NCI-H2196 treated with DMSO at 0.1 percent for 48 hours (cell line): ENCODE measurements at regions not wholly inside any gene's neighbourhood (a gene's known extent, or its start where the extent isn't known, plus 50 kb on each side); places are given as distances from the start of the nearest gene placed in this dataset.

Experiments used
- DNase-seq: peaks from one replicate; lab custom pipeline; 2025; ENCODE audit not compliant: unreplicated experiment; lab: John Stamatoyannopoulos, UW

DNA sequence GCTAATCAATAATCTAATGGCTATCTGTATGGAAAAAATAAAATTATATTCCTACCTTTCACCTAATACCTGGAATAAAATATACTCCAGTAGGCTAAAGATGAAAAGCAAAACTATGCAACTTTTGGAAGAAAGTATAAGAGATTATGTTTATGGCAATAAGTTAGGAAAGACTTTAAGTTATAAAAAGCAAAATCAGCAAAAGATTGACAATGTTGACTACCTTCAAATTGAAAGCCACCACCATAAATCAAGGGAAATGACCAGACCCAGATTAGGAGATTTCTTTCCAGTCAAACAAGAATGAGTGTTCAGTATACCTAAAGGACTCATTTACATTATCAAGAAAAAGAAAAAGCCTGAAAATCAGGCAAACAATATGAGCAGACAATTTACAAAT lies 159.1 kb upstream of the ZBED5 start:
- no peak for DNase-seq

DNA sequence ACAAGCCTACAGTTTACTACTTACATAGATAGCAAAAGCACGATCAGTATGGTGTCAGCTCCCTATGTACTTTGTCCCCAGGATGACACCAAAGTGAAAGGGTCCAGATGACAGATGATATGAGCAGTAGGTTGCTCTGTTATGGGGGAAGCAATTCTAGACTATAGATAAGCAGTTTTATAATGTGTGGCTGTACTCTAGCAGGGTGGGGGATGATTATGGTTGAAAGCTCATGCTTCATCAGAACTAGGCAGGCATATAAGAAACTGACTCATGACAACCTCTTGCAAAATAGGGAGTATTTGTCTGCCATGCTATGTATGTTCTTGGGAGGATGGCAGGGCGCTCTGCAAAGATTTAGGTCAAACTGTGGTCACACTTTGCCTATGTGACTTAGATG lies 158.2 kb upstream of the ZBED5 start:
- DNase-seq, result no peak

DNA sequence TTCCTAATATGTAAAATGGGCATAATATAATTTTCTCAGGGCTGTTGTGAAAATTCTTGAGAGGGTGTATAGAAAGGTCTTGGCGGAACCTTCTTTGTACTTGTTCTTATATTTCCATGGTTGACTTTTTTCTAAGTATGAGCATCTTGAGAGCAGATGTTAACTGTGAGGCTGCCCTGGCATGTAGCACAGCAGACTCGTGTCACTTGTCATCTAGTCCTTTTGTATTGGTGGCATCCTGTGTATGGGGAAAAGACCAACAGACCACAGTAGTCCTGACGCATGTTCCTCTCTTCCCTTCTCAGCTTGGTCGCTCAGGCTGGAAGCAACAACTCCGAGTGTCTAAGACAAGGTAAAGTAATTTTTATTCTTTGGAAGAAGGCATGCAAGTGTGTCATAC lies 153.8 kb upstream of the ZBED5 start:
- no peak for DNase-seq

DNA sequence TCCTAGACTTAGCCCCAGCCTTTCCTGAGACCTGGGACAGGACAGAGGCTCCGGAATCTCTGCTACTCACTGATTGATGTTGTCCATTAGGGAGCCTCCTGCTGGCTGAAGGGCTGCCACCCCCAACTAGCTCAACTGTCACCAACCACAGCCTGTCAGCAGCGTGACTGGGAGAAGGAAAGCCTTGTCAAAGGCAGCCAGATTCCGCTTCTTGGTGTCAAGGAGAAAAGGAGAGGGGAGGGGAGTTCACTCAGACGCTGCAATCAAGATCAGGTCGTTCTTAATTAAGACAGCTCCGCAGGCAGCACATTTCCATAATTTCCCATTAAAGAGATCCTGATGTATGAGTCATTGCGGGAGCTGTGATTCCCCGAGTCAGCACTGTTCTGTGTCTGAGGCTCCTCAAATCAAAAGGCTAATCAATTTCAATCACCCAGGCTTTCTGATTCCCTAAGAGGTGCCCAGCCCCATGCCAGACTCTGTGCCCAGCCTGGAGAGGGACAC lies 152.8 kb upstream of the ZBED5 start:
- no peak for DNase-seq

DNA sequence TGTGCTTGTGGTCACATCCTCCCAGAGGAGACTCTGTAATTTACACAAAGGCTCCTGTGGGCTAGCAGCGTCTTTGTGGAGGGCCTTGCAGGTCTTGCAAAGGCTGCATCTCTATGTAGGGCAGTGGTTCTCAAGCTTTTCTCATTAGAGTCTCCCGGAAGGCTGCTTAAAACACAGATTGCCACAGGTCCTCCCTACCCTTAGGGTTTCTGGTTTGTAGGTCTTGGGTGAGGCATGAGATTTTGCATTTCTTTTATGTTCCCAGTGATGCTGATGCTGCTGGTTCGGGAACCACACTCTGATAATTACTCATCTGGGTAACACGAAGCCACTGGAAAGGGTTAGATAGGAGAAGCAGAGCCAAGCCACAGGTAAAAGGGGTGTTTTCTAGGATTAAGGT lies 151.3 kb upstream of the ZBED5 start:
- DNase-seq, result no peak

DNA sequence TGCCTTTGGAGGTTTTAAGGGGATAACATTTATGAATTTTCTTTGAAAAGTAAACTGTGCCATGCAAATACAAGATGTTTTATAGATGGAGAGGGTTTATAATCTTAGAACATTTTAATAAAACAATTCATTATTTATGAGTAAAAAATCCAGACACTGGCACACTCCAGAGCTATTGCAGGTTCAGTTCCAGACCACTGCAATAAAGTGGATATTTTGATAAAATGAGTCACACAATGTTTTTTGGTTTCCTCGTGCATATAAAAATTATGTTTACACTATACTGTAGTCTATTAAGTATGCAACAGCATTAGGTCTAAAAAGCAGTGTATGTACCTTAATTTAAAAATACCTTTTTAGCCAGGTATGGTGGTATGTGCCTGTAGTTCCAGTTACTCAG lies 146.2 kb upstream of the ZBED5 start:
- DNase-seq, result no peak

DNA sequence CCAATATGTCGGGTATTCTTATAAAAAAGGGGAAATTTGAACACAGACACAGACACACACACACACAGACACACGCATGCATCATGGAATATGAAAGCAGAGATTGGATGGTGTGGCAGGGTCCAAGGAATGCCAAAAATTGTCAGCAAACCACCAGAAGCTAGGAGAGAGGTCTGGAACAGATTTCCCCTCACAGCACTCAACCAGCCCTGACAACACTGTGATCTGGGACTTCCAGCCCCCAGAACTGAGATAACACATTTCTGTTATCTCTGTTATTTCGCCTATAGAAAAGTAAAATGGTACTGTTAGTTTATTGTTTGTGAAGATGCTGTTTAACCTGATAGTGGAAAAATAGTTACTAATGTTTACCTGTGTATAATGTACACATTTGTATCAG lies 145.4 kb upstream of the ZBED5 start:
- DNase-seq, result no peak

DNA sequence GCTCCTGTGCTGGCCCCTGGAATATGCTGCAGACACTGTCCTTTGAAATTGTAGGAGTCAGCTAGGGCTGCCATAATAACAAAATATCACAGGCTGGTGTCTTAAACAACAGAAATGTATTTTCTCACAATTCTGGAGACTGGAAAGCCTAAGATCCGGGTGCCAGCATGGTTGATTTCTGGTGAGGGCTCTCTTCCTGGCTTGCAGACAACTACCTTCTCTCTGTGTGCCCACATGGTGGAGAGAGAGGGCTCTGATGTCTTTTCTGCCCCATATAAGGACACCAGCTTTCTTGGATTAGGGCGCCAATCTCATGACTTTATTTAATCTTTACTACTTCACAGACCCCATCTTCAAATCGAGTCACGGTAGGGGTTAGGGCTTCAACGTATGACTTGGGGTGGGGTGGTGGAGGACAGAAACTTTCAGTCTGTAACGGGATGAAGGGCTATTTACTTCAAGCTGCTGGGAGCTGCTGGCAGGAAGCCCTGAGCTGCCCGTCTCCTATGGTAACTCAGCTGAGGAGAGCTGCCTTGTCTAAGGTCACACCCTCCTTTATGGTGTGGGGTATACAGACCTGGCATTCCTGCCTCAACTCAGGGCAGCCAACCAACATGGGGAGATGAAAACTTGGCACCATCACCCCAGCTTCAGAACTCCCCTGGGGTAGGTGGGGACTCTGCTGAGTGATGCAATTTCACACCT lies 142.9 kb upstream of the ZBED5 start:
- no peak for DNase-seq

DNA sequence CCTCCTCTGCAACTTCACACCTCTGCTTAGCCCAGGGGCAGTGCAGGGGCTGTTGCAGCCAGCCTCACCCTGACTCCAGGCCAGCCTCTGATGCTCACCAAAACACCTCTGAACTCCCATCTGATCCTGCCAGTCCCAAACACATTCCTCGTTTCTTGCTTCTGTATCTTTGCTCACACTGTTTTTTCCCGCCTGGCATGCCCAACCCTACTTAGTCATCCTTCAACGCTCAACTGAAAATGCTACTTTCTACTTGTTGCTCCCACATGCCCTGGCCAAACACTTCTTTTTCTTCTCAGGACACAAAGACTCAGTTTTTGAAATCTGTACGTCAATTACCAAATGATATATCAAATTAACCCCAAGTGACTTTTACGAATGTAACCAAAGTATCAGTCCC lies 140.8 kb upstream of the ZBED5 start:
- DNase-seq, result no peak

DNA sequence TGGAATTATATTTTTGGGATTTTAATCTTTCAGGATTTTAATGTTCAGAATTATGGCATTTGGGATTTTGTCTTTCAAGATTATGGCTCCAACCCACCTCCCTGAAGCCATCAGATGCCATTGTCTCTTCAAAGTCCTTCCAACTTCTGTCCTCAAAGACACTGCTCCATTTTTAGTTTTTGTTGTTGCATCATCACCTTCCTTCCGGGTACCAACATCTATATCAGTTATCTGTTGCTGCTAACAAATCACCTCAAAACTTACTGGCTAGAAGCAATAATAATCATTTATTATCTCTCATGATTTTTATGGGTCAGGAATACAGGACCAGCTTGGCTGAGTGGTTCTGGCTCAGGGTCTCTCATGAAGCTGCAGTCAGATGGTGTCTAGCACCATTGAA lies 138.8 kb upstream of the ZBED5 start:
- DNase-seq, result no peak

DNA sequence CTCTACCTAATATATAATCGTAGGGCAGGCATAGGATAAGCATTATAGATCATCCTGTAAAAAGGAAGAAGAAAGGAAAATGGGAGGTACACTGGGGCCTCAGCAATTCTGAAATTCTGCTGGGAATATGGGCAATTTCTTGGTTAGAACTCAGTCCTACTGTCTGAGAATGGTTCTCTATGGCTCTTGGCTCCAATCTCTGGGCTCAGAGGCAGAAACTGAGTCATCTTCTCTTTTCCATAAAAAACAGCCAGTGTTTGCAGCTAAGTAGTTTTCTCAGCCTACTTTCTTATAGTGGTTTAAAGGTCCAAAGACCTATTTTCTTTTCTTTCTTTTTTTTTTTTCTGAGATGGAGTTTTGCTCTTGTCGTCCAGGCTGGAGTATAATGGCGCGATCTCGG lies 135.8 kb upstream of the ZBED5 start:
- DNase-seq, result no peak

DNA sequence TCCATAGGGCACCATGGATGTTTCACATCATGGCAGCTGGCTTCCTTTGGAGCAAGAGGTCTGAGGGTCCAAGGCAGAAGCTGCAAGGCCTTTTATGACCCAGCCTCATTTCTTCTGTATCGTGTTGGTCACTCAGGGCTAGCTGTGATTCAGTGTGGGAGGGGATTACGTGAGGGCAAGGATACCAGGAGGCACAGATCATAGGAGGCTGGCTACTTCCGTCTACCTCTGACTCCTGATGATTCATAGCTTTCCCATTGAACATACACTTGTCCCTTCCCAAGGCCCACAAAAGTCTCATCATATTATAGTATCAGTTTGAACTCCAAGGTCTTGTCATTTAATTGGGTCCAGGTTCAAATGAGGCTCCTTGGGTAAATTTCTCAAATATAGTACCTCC lies 135.3 kb upstream of the ZBED5 start:
- DNase-seq, result no peak

DNA sequence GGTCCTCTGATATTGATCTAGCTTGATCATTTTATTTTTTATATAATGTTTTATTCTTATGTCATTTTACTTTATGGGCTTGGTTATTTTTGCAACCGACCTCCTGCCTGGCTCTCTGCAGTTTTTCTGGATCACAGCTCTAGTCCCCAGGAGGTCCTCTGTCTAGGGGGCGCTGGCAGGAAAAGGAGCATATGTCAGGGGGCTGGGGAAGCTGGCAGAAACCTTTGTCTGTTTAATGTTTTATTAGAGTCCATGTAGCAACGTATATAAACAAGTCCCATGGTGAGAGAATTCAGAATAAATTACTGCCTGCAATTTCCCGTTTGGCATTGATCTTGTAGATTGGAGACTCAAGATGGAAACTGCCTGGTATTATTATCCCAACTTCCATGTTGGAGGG lies 133.5 kb upstream of the ZBED5 start:
- DNase-seq, result no peak

DNA sequence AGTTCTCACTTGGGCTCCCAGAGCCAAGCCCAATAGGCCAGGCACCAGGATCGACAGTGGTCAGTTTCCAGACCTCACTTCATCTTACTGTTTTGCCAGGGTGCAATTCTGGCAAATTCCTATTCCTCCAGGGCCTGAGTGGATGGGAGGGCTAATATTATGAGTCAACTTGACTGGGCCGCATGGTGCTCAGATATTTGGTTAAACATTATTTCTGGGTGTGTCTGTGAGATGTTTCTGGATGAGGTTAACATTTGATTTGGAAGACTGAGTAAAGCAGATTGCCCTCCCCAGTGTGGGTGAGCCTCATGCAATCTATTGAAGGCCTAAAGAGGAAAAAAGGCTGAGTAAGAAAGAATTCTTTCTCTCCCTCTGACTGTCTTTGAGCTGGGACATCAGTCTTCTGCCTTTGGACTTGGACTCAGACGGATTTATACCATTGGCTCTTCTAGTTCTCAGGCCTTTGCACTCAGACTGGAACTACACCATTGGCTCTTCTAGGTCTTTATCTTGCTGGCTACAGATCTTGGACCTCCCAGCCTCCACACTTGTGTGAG lies 132.9 kb upstream of the ZBED5 start:
- no peak for DNase-seq

DNA sequence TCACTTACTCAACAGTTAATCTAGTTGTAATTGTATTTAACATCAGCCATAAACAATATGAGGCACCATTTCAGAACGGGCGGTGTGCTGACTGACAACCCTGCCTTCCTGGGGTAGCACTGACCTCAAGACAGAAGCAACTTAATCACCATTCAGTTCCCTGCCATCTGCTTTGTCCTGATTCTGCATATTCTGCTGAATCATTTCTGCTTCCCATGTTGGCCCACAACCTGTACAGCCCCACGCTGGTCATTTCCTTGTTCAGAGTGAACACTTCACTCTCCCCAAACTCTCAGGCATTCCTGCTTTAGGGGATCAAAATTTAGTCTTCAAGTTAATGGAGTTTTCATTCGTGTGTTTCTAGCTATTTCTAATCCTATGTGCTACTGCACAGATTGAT lies 132.3 kb upstream of the ZBED5 start:
- DNase-seq, result no peak

DNA sequence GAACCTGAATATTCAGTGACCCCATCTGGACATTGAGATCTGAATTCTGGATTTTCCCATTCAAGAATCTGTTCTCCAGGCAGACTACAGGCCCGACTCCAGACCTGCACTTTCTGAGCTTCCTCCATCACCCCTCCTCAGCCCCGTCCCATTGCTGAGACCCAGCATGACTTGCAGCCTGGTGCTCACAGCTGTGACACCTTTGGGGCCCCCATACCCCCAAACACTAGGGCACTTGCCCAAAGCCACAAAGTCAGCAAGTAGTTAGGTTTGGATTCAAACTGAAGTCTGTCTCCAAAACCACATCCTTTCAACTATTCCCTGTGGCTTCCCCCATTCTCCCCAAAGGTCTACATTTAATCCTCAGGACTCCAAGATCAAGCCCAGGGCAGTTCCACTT lies 128.2 kb upstream of the ZBED5 start:
- no peak for DNase-seq

DNA sequence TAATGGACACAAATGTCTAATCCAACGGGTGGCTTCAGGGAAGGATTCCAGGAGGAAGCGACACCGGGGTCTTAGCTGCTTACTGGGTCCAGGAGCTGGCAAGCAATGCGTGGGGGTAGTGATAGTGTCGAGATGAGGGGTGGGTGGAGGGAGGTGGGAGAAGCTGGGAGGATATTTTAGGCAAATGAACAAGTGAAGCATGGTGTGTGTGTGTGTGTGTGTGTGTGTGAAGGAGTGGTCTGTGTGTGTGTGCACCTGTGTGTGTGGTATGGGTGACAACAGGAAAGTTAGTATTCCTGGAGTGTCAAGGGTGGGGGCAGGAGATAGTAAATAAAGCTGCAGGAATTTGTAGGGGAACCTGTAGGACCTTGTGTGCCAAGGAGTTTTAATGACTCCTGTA lies 126.9 kb upstream of the ZBED5 start:
- DNase-seq, result no peak

DNA sequence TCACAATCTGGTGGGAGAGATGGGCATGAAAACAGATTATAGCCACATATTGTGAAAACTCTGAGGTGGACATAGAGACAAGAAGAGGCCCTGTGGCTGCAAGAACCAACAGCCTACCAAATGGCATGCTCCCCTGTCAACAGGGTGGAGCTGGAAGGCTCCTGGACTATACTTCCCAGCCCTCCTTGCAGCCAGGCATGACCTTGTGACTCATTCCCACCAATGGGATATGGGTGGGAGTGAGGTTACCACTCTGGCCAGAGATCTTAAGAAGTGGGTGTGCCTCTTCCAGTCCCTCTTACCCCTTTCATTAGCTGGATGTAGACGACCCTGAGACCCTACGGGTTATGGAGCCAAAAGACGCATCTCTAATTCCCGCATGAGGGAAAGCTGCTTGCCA lies 126.4 kb upstream of the ZBED5 start:
- DNase-seq, result no peak

DNA sequence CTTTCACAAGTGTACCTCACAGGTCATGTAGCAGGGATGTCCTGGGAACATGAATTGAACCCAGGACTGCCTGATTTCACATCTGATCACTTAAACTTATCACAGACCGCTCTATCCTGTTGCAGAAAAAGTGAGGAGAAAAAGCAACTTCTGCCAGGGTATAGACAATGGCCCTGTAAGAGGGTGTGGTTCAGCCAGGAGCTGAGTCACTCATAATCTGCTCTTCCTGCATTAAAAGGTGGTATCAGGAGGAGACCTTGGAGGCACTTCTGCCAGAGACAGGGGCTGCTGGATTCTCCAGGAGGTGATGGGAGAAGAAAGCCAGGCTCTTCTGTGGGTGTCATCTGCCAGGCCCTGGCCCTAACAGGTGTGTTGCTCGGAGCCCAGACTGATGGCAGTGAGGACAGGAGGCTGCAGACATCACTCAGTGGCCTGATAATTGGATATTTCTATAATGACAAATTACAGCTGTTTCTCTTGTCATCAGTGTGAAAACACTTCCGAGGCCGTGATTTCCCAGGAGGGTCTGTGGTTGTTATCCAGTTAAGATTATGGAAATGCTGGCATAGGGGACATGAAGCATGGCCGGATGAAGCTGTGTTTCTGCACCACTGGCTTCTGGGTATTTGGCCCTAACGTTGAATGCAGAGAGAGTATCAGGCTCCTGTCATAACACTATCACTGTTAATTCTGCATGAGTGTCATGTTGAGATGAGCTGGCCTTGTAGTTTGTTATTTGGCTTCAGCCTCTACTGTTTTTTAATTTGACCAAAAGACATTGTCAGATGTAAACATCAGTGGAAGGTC lies 125.1 kb upstream of the ZBED5 start:
- no peak for DNase-seq

DNA sequence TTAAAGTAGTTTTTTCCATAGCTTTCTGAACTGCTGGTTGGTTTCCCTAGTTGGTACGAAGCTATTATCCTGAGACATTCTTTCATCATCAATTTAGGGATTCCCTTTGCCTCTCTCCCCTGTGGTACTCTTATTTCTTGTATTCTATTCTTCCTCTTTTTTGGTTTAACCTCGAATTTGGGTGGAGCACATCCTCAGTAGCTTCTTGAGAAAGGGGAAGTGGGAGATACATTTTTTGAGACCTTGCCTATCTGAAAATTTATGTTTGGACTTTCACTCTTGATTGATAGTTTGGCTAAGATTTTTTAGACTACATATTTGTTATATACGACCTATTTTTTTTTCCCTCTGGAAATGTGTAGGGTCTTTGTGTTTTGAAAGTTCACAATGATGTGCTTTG lies 121.7 kb upstream of the ZBED5 start:
- DNase-seq, result no peak

DNA sequence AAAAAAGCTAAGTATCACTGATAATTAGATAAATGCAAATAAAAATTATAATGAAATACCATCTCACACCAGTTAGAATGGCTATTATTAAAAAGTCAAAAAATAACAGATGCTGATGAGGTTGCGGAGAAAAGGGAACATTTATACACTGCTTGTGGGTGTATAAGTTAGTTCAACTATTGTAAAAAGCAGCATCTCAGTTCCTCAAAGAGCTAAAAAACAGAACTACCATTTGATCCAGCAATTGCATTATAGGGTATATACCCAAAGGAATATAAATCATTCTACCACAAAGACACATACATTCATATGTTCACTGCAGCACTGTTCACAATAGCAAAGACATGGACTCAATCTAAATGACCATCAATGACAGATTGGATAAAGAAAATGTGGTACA lies 120.3 kb upstream of the ZBED5 start:
- no peak for DNase-seq

DNA sequence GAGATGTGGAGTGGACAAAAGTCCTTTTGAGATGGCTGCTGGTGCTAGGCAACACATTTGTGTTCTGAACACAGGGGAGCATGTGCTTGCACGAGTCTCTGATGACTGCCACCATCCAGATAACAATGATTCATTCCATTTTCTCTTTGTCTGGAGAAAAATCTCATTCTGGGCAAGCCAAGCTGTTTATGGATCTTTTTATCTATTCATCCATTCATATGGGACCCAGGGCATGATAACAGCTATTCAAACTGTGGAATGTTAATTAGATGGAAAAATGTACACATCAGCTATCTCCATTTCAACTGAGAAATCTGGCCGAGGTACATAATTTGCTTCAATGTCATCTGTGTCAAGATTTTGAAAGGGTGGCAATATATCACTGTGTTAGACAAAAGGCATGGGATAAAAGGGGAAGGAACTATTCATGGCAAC lies 117.5 kb upstream of the ZBED5 start:
- no peak for DNase-seq
